CD14-positive monocyte (primary cell): ENCODE measurements at regions not wholly inside any gene's neighbourhood (a gene's known extent, or its start where the extent isn't known, plus 50 kb on each side); places are given as distances from the start of the nearest gene placed in this dataset.

Experiments used
- DNase-seq, 3 donors: peaks; one replicate each; pipeline ENCODE4 v3.0.0-alpha.2; 2011 to 2022
- H2AFZ ChIP-seq: 2 replicates; pipeline ENCODE4 v1.6.0; 2012; ENCODE audit warnings: mild to moderate bottlenecking, low read depth, low read length, inconsistent platforms; ENCODE audit not compliant: insufficient read depth, poor library complexity, severe bottlenecking
- H3K27ac ChIP-seq, 2 donors: 1 replicate in 1 of 2; 2 replicates in 1 of 2; pipeline ENCODE4 v1.5.1; 2012 to 2013; ENCODE audit warnings: low read length in 2 of 2, control low read depth in 1 of 2, inconsistent platforms in 1 of 2, low read depth in 1 of 2, mild to moderate bottlenecking in 1 of 2
- H3K27me3 ChIP-seq, 2 donors: one replicate each; pipeline versions ENCODE4 v1.6.0 to v1.6.1; 2011 to 2013; ENCODE audit warnings: low read length in 2 of 2; ENCODE audit not compliant: control insufficient read depth in 2 of 2, insufficient read depth in 2 of 2
- H3K36me3 ChIP-seq, 2 donors: replicated peaks in 1 of 2; 1 replicate in 1 of 2; 2 replicates in 1 of 2; pipeline versions ENCODE4 v1.5.1 to v1.6.1; 2012 to 2013; ENCODE audit warnings: low read length in 2 of 2, control low read depth in 1 of 2, inconsistent platforms in 1 of 2, mild to moderate bottlenecking in 1 of 2; ENCODE audit not compliant: insufficient read depth in 2 of 2, control insufficient read depth in 1 of 2
- H3K4me1 ChIP-seq, 2 donors: 1 replicate in 1 of 2; 2 replicates in 1 of 2; pipeline versions ENCODE4 v1.5.1 to v1.6.1; 2012 to 2013; ENCODE audit warnings: low read length in 2 of 2, control low read depth in 1 of 2, inconsistent platforms in 1 of 2, mild to moderate bottlenecking in 1 of 2, moderate library complexity in 1 of 2; ENCODE audit not compliant: insufficient read depth in 2 of 2, control insufficient read depth in 1 of 2
- H3K4me2 ChIP-seq: replicated peaks from 2 replicates; pipeline ENCODE3; 2012; ENCODE audit warnings: low read length, moderate library complexity, mild to moderate bottlenecking; ENCODE audit not compliant: poor library complexity, severe bottlenecking; ENCODE audit errors: extremely low read depth
- H3K4me3 ChIP-seq, 3 experiments: fragments of 200-600 bp in 1 of 3; sonication (generic) in 1 of 3; replicated peaks in 1 of 3; 1 replicate in 2 of 3; 2 replicates in 1 of 3; pipeline ENCODE4 v1.5.1; 2011 to 2013; ENCODE audit warnings: low read length in 3 of 3, mild to moderate bottlenecking in 3 of 3, control low read depth in 2 of 3, low read depth in 2 of 3, inconsistent platforms in 1 of 3, moderate library complexity in 1 of 3
- H3K79me2 ChIP-seq: 2 replicates; pipeline ENCODE4 v1.6.0; 2012; ENCODE audit warnings: mild to moderate bottlenecking, control low read depth, inconsistent platforms, low read length, moderate library complexity; ENCODE audit not compliant: insufficient read depth
- H3K9ac ChIP-seq: 2 replicates; pipeline ENCODE4 v1.6.0; 2017; ENCODE audit warnings: low read length, mild to moderate bottlenecking; ENCODE audit not compliant: insufficient read depth, poor library complexity, severe bottlenecking
- H3K9me3 ChIP-seq, 2 donors: replicated peaks in 1 of 2; 1 replicate in 1 of 2; 2 replicates in 1 of 2; pipeline versions ENCODE4 v1.5.1 to v1.6.1; 2012 to 2013; ENCODE audit warnings: low read length in 2 of 2, control low read depth in 1 of 2; ENCODE audit not compliant: control insufficient read depth in 1 of 2, insufficient read depth in 1 of 2
- H4K20me1 ChIP-seq: 2 replicates; pipeline ENCODE4 v1.6.0; 2012; ENCODE audit warnings: mild to moderate bottlenecking, low read length, control low read depth, moderate library complexity; ENCODE audit not compliant: insufficient read depth
- H3K27ac Mint-ChIP-seq, 7 donors: one replicate each; pipeline ENCODE4 v1.8.0; 2020; ENCODE audit warnings: mild to moderate bottlenecking in 7 of 7, mixed read lengths in 7 of 7, moderate library complexity in 6 of 7, inconsistent platforms in 2 of 7
- H3K27me3 Mint-ChIP-seq, 3 donors: one replicate each; pipeline ENCODE4 v1.8.0; 2021 to 2022; ENCODE audit warnings: low read depth in 3 of 3, mild to moderate bottlenecking in 3 of 3, mixed read lengths in 3 of 3, moderate library complexity in 3 of 3, inconsistent platforms in 1 of 3
- H3K36me3 Mint-ChIP-seq, 2 donors: one replicate each; pipeline ENCODE4 v1.8.0; 2020; ENCODE audit warnings: mixed read lengths in 2 of 2, inconsistent platforms in 1 of 2, mild to moderate bottlenecking in 1 of 2
- H3K4me1 Mint-ChIP-seq: one replicate; pipeline ENCODE4 v1.8.0; 2020; ENCODE audit warnings: mild to moderate bottlenecking, mixed read lengths
- H3K4me3 Mint-ChIP-seq, 2 donors: one replicate each; pipeline ENCODE4 v1.8.0; 2020; ENCODE audit warnings: mild to moderate bottlenecking in 2 of 2, mixed read lengths in 2 of 2, moderate library complexity in 1 of 2
- H3K9me3 Mint-ChIP-seq, 7 donors: one replicate each; pipeline ENCODE4 v1.8.0; 2020 to 2022; ENCODE audit warnings: mixed read lengths in 7 of 7, mild to moderate bottlenecking in 6 of 7, moderate library complexity in 6 of 7, inconsistent platforms in 2 of 7
- WGBS: methylation state at CpG from one replicate; pipeline ENCODE4 v1.1.5; 2013; ENCODE audit warnings: missing lambda C conversion rate; ENCODE audit not compliant: insufficient coverage; 5-methylcytosine and 5-hydroxymethylcytosine counted together
- intact Hi-C, 2 donors: fragments of 100-400 bp; cut with micrococcal nuclease; formaldehyde crosslinking; loops; one replicate each; pipeline versions ENCODE4 v1.15.0 to v1.15.1; 2023
- TF ChIP-seq, protein P1 (sequence below): fragments of 200-600 bp; IDR thresholded peaks from one replicate; pipeline ENCODE4 v1.8.0; 2022; ENCODE audit warnings: antibody characterized with exemption, mild to moderate bottlenecking

DNA sequence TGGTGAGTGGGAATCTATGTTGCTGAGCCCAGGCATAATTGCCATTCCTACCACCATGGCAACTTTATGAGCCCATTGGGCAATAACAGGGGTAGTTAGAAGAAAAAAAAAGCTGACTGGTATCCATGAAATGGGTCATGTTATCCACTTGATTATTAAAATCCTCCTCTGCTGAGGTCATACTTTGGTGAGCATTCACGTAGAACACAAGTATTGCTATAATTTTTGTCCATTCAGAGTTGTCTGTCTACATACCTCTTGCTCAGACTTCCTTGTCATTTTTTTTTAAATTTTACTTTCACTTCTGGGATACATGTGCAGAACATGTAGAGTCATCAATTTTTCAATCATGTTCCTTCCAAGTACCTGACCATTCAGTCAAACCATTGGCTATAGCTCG lies 780.8 kb upstream of the ARRDC3 start:
- H3K4me3 ChIP-seq = no peak overlapping the region
- DNase-seq = no peak
- no peak overlapping the region for H3K27ac Mint-ChIP-seq
- H4K20me1 ChIP-seq = no peaks in the 10 kb centered on the region
- H3K9me3 ChIP-seq = peaks cover 0 to 8% of the 10 kb centered on the region in 2 donors
- no peak overlapping the region for H3K27ac ChIP-seq
- H3K36me3 ChIP-seq = no peaks in the 10 kb centered on the region
- TF ChIP-seq, protein P1, sequence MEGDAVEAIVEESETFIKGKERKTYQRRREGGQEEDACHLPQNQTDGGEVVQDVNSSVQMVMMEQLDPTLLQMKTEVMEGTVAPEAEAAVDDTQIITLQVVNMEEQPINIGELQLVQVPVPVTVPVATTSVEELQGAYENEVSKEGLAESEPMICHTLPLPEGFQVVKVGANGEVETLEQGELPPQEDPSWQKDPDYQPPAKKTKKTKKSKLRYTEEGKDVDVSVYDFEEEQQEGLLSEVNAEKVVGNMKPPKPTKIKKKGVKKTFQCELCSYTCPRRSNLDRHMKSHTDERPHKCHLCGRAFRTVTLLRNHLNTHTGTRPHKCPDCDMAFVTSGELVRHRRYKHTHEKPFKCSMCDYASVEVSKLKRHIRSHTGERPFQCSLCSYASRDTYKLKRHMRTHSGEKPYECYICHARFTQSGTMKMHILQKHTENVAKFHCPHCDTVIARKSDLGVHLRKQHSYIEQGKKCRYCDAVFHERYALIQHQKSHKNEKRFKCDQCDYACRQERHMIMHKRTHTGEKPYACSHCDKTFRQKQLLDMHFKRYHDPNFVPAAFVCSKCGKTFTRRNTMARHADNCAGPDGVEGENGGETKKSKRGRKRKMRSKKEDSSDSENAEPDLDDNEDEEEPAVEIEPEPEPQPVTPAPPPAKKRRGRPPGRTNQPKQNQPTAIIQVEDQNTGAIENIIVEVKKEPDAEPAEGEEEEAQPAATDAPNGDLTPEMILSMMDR = no peak
- H2AFZ ChIP-seq = no peak overlapping the region
- H3K4me3 Mint-ChIP-seq = no peak overlapping the region
- no peaks in the 10 kb centered on the region for H3K36me3 Mint-ChIP-seq
- intact Hi-C loops = no loop called here
- 100% methylated on average over 1 of the region's 2 CpGs for WGBS
- peaks cover 0 to 2% (median 0%) of the 10 kb centered on the region in 7 donors for H3K9me3 Mint-ChIP-seq
- H3K27me3 Mint-ChIP-seq = no peaks in the 10 kb centered on the region
- no peak overlapping the region for H3K9ac ChIP-seq
- no peaks in the 10 kb centered on the region for H3K79me2 ChIP-seq
- no peak overlapping the region for H3K4me2 ChIP-seq
- H3K27me3 ChIP-seq = no peaks in the 10 kb centered on the region
- no peaks in the 10 kb centered on the region for H3K4me1 ChIP-seq
- H3K4me1 Mint-ChIP-seq = no peaks in the 10 kb centered on the region

DNA sequence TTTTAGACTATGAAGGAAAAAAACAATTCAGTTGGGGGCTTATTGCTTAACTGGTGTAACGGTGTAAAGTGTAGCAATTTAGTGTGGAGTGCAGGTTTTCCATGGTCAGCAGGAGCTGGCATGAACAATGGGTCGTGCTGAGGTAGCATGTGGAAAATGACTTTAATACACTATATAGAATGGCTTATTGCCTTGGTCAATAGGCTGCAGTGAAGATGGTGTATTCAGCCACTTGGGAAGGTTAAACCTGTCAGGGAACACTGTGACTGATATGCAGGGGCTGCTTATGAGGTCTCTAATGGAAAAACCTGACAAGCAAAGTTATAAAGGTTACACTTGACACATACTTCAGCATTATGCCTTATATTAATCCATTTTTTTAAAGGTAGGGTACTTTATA lies 764.7 kb upstream of the ARRDC3 start:
- no peak overlapping the region for H3K4me3 ChIP-seq
- intact Hi-C loops = no loop called here
- H3K4me1 Mint-ChIP-seq = no peaks in the 10 kb centered on the region
- WGBS = no CpG with 5 or more reads among the region's 2 CpGs
- no peak overlapping the region for H3K4me2 ChIP-seq
- no peak for DNase-seq
- H3K27ac Mint-ChIP-seq = no peak overlapping the region
- H3K9me3 Mint-ChIP-seq = peaks cover 0 to 4% (median 0%) of the 10 kb centered on the region in 7 donors
- H3K79me2 ChIP-seq = no peaks in the 10 kb centered on the region
- H3K4me3 Mint-ChIP-seq = no peak overlapping the region
- no peaks in the 10 kb centered on the region for H4K20me1 ChIP-seq
- H3K9me3 ChIP-seq = no peaks in the 10 kb centered on the region
- H3K27me3 Mint-ChIP-seq = no peaks in the 10 kb centered on the region
- no peak overlapping the region for H3K9ac ChIP-seq
- H3K36me3 ChIP-seq = no peaks in the 10 kb centered on the region
- H3K27ac ChIP-seq = no peak overlapping the region
- H3K36me3 Mint-ChIP-seq = no peaks in the 10 kb centered on the region
- H3K27me3 ChIP-seq = no peaks in the 10 kb centered on the region
- H3K4me1 ChIP-seq = no peaks in the 10 kb centered on the region
- no peak overlapping the region for H2AFZ ChIP-seq
- TF ChIP-seq, protein P1 = no peak
